Right lobe of liver (tissue), 6 donors: ENCODE measurements at regions not wholly inside any gene's neighbourhood (a gene's known extent, or its start where the extent isn't known, plus 50 kb on each side); places are given as distances from the start of the nearest gene placed in this dataset.

Source experiments
- ATAC-seq, 4 donors: fragments of 200-7000 bp; cut with Tn5 transposase; one replicate each; pipeline ENCODE4 v1.9.1; 2020; ENCODE audit warnings: mild to moderate bottlenecking in 4 of 4, moderate library complexity in 4 of 4
- DNase-seq, 3 donors: peaks; one replicate each; pipeline ENCODE4 v3.0.0-alpha.2; 2020
- H3K27ac ChIP-seq, 3 donors: fragments of 200-600 bp; one replicate each; pipeline ENCODE4 v1.8.0; 2022
- H3K27me3 ChIP-seq, 2 donors: fragments of 200-600 bp; one replicate each; pipeline ENCODE4 v1.8.0; 2022
- H3K36me3 ChIP-seq, 4 donors: fragments of 200-600 bp; sonication (generic) in 1 of 4; one replicate each; pipeline versions ENCODE4 v1.5.1 to v1.8.0; 2017 to 2022; ENCODE audit warnings: control low read depth in 1 of 4
- H3K4me1 ChIP-seq, 4 donors: fragments of 200-600 bp; sonication (generic) in 1 of 4; one replicate each; pipeline versions ENCODE4 v1.5.1 to v1.8.0; 2017 to 2022; ENCODE audit warnings: control low read depth in 1 of 4
- H3K4me3 ChIP-seq, 3 donors: fragments of 200-600 bp; one replicate each; pipeline ENCODE4 v1.8.0; 2022
- H3K9me3 ChIP-seq, 4 donors: fragments of 200-600 bp; sonication (generic) in 1 of 4; one replicate each; pipeline versions ENCODE4 v1.5.1 to v1.8.0; 2017 to 2022; ENCODE audit warnings: control low read depth in 1 of 4
- CTCF ChIP-seq, 4 donors: fragments of 200-600 bp in 3 of 4; fragments of 450-650 bp in 1 of 4; IDR thresholded peaks; one replicate each; pipeline versions ENCODE4 v1.5.1 to v1.8.0; 2016 to 2022; ENCODE audit warnings: antibody characterized with exemption in 4 of 4, mild to moderate bottlenecking in 2 of 4
- POLR2A ChIP-seq: fragments of 450-650 bp; IDR thresholded peaks from one replicate; pipeline ENCODE4 v1.6.1; 2017; ENCODE audit warnings: antibody characterized with exemption, mild to moderate bottlenecking
- WGBS: methylation state at CpG from one replicate; pipeline ENCODE4 v1.1.6; 2018; ENCODE audit warnings: low coverage, low lambda C conversion rate; ENCODE audit not compliant: insufficient coverage; ENCODE audit errors: missing lambda C conversion rate; 5-methylcytosine and 5-hydroxymethylcytosine counted together
- intact Hi-C, 2 donors: fragments of 100-400 bp; cut with DNase I; formaldehyde crosslinking; loops; one replicate each; pipeline versions ENCODE4 v1.11.2 to v1.14.1; 2022
- donor health status: DM: no; HTN: yes; CAD: no.
- donor health status: DM: no; HTN: no; CAD: no.
- donor health status: DM: no; HTN: no; CAD: no.
- donor health status: DM: no; HTN: yes; CAD: no.
- donor health status: DM: no; HTN: yes; CAD: no.

- TF ChIP-seq CTCF (IDR thresholded peaks at IDR 0.05) = no peak
- no peak for TF ChIP-seq POLR2A
- Histone ChIP-seq H3K36me3 (no peaks in the 10 kb centered on the region), H3K27ac (no peak overlapping the region), H3K4me3 (no peak overlapping the region), H3K27me3 (no peaks in the 10 kb centered on the region), H3K4me1 (no peaks in the 10 kb centered on the region), H3K9me3 (no peaks in the 10 kb centered on the region)
- intact Hi-C loops = no loop called here
- no peak for DNase-seq
- WGBS = 58% methylated on average over 13 of the region's 13 CpGs
- no peak for ATAC-seq
Measured at GRCh38 chr2:143909577-143910353, 610.2 kb downstream of the ZEB2 start.

- 81% methylated on average over 7 of the region's 7 CpGs for WGBS
- Histone ChIP-seq H3K4me3 (no peak overlapping the region), H3K36me3 (no peaks in the 10 kb centered on the region), H3K27ac (no peak overlapping the region), H3K9me3 (no peaks in the 10 kb centered on the region), H3K27me3 (no peaks in the 10 kb centered on the region), H3K4me1 (no peaks in the 10 kb centered on the region)
- ATAC-seq (no peak), DNase-seq (no peak)
- intact Hi-C loops = no loop called here
- TF ChIP-seq CTCF (IDR thresholded peaks at IDR 0.05) = no peak
- TF ChIP-seq POLR2A = no peak
Measured at GRCh38 chr2:143908843-143909242, 611.1 kb downstream of the ZEB2 start.

GRCh38 chr2:143907801-143908200, 612.1 kb downstream of the ZEB2 start:
- TF ChIP-seq CTCF (IDR thresholded peaks at IDR 0.05) (no peak), POLR2A (no peak)
- Histone ChIP-seq H3K4me3 (no peak overlapping the region), H3K9me3 (no peaks in the 10 kb centered on the region), H3K27me3 (no peaks in the 10 kb centered on the region), H3K4me1 (no peaks in the 10 kb centered on the region), H3K27ac (no peak overlapping the region), H3K36me3 (no peaks in the 10 kb centered on the region)
- intact Hi-C loops = no loop called here
- 79% methylated on average over 7 of the region's 7 CpGs for WGBS
- ATAC-seq = no peak
- DNase-seq = no peak

- DNase-seq (no peak), ATAC-seq (no peak)
- H3K36me3 ChIP-seq = no peaks in the 10 kb centered on the region
- H3K9me3 ChIP-seq = no peaks in the 10 kb centered on the region
- H3K27me3 ChIP-seq = no peaks in the 10 kb centered on the region
- intact Hi-C loops = no loop called here
- no peak overlapping the region for H3K4me3 ChIP-seq
- no peaks in the 10 kb centered on the region for H3K4me1 ChIP-seq
- TF ChIP-seq POLR2A = no peak
- TF ChIP-seq CTCF (IDR thresholded peaks at IDR 0.05) = no peak
- H3K27ac ChIP-seq = no peak overlapping the region
- 74% methylated on average over 4 of the region's 4 CpGs for WGBS
Measured at GRCh38 chr2:143906850-143907249, 613.1 kb downstream of the ZEB2 start.
